ENCODE measurements at regions not wholly inside any gene's neighbourhood (a gene's known extent, or its start where the extent isn't known, plus 50 kb on each side); places are given as distances from the start of the nearest gene placed in this dataset.

DNA sequence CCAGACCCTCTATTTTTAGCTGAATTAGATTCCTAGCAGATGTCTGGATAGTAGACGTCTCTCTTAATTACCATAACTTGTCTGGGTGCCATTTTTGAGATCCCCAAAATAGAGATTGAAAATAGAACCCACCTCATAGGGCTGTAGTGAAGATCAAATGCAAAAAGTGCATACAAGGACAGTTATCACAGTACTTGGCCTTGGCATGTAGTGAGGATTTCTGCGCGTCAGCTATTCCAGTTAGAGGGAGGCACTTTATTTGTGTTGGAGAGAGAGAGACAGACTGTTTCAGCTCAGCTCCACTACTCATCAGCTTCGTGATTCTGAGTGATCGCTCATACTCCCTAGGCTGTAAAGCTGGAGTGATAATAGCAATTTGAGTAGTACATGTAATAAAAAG is 59.6 kb upstream of the CDH13 start:
- H3K4me3 Mint-ChIP-seq = no peak overlapping the region
- no peak for ATAC-seq
- no peak for DNase-seq
- POLR2A ChIA-PET = no interaction called here
- H3K4me1 Mint-ChIP-seq = no peaks in the 10 kb centered on the region
- H3K36me3 Mint-ChIP-seq = no peaks in the 10 kb centered on the region
- peaks cover 4 to 29% (median 10%) of the 10 kb centered on the region in 9 donors for H3K9me3 Mint-ChIP-seq
- H3K27ac Mint-ChIP-seq = no peak overlapping the region
- peaks cover 1 to 12% (median 2%) of the 10 kb centered on the region in 5 donors for H3K27me3 Mint-ChIP-seq

DNA sequence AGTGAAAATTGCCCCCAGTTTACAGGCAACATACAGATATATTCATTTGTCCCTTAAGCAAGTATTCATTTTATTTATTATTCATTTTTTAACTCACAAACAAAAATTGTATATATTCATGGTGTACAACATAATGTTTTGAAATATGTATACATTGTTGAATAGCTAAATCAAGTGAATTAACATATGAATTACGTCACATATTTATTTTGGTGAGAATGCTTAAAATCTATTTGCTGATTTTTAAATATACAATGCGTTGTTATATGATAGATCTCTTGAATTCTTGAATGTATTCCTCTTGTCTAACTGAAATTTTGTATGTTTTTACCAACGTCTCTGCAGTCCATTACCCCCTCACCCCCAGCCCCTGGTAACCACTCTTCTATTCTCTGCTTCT is 63.4 kb upstream of the CDH13 start:
- H3K4me1 Mint-ChIP-seq = no peaks in the 10 kb centered on the region
- H3K27me3 Mint-ChIP-seq = peaks cover 0 to 1% (median 0%) of the 10 kb centered on the region in 5 donors
- POLR2A ChIA-PET = no interaction called here
- no peak overlapping the region for H3K4me3 Mint-ChIP-seq
- ATAC-seq (no peak), DNase-seq (no peak)
- no peak overlapping the region for H3K27ac Mint-ChIP-seq
- peaks cover 2 to 19% (median 6%) of the 10 kb centered on the region in 9 donors for H3K9me3 Mint-ChIP-seq
- H3K36me3 Mint-ChIP-seq = no peaks in the 10 kb centered on the region

DNA sequence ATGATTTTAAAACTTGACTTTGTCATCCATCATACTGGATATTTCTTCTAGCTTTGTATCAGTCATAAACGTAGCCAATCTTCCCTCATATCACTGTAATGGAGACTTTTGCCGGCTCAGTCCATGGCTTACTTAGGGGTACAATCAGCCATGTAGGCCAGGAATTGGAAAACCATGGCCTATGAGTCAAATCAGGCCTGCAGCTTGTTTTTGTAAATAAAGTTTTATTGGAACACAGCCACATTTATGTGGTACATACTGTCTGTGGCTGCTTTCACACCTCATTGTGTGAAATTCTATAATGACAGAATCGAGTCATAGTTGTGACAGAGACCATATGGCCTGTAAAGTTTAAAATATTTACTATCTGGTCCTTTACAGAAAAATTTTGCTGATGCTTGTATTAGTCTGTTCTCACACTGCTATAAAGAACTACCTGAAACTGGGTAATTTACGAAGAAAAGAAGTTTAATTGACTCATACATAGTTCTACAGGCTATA is 64.5 kb upstream of the CDH13 start:
- no peak for ATAC-seq
- no peak for DNase-seq
- H3K27ac Mint-ChIP-seq = no peak overlapping the region
- no peaks in the 10 kb centered on the region for H3K4me1 Mint-ChIP-seq
- peaks cover 2 to 22% (median 6%) of the 10 kb centered on the region in 9 donors for H3K9me3 Mint-ChIP-seq
- H3K4me3 Mint-ChIP-seq = no peak overlapping the region
- POLR2A ChIA-PET = no interaction called here
- peaks cover 0 to 6% (median 3%) of the 10 kb centered on the region in 5 donors for H3K27me3 Mint-ChIP-seq
- peaks cover 0 to 3% (median 0%) of the 10 kb centered on the region in 3 donors for H3K36me3 Mint-ChIP-seq

DNA sequence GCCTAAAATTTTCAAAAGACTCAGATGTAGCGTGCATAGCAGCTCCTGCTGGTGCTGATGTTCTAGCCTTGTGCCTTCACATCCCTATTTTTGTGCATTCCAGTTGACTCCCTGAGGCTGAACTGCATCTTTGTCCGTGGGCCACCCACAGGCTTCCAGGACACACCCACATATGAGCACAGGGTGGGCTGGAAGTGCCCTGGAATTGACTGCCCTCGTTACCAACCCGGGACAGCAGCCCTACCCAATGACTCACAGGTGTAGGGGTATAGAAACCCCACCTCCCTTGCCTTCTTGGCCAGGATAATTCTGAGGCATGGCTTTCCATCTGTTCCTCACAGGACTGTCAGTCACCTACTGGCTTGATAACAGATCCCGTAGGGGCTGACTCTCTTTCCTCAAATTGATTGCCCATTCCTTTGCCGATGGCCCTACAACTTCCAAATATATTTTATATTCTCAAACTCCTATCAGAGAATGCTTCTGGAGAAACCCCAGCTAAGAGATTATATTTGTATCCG is 65.9 kb upstream of the CDH13 start:
- DNase-seq (no peak), ATAC-seq (no peak)
- no peaks in the 10 kb centered on the region for H3K4me1 Mint-ChIP-seq
- peaks cover 2 to 22% (median 5%) of the 10 kb centered on the region in 9 donors for H3K9me3 Mint-ChIP-seq
- H3K27me3 Mint-ChIP-seq = peaks cover 0 to 6% (median 3%) of the 10 kb centered on the region in 5 donors
- peaks cover 0 to 3% (median 0%) of the 10 kb centered on the region in 3 donors for H3K36me3 Mint-ChIP-seq
- no peak overlapping the region for H3K4me3 Mint-ChIP-seq
- H3K27ac Mint-ChIP-seq = no peak overlapping the region
- POLR2A ChIA-PET = no interaction called here

DNA sequence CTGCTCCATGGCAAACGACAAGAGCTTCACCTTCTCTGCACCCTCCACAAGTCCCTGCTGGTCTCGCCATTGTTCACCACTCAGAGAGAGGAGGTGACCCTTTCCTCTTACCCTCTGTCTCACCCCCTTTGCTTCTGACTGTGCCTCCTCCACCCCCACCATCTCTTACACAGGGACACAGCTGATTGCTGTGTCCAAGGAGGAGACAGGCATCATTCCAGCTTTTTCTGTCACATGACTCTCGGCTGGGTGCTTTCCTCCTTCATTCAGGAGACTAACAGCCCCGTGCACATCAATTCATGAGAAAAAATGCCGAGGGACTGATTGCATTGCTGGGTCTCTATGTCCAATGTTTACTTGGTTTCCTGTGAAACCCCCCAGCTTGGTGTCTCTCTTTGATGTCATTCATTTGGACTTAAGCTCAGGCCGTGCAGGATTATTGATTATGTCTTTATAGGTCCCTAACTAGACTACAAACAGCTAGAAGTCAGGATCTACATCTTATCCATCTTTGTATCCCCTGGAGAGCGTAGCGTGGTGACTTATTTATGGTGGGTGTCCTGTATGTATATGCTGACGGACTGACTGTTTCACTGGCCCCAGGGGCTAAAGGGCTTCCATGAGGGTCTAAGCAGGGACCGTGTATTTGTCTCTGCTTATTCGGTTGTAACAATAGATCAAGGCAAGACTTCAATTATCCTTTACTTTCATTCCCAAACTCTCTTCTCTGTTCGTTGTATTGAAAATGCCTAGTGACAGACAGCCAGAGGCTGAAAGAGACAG is 82.2 kb upstream of the CDH13 start:
- no peak for DNase-seq
- no peak for ATAC-seq
- POLR2A ChIA-PET = no interaction called here
- H3K27ac Mint-ChIP-seq = no peak overlapping the region
- peaks cover 2 to 28% (median 15%) of the 10 kb centered on the region in 5 donors for H3K27me3 Mint-ChIP-seq
- no peak overlapping the region for H3K4me3 Mint-ChIP-seq
- no peaks in the 10 kb centered on the region for H3K36me3 Mint-ChIP-seq
- H3K4me1 Mint-ChIP-seq = no peaks in the 10 kb centered on the region
- peaks cover 0 to 9% (median 3%) of the 10 kb centered on the region in 9 donors for H3K9me3 Mint-ChIP-seq

DNA sequence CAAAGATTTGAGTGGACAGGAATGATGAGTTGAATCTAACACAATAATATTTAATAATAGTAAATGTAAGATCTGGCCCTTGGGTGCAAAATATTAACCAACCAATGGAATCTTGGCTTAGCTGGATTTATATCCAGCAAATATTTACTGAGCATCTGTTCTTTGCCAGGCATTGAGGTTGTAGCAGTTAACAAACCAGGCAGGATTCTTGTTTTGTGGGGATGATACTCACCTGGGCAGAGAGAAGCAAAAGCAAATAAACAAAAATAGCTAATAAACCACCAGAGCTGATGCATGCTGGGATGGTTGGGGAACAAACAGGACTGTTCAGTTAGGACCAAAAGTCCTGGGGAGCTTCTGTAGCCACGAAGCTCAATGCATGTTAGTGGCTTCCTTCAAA is 84.1 kb upstream of the CDH13 start:
- DNase-seq = no peak
- no peak for ATAC-seq
- Mint-ChIP-seq H3K27ac (no peak overlapping the region), H3K27me3 (peaks cover 2 to 33% (median 13%) of the 10 kb centered on the region in 5 donors), H3K4me3 (no peak overlapping the region), H3K9me3 (peaks cover 0 to 9% (median 3%) of the 10 kb centered on the region in 9 donors), H3K36me3 (no peaks in the 10 kb centered on the region), H3K4me1 (no peaks in the 10 kb centered on the region)
- POLR2A ChIA-PET = no interaction called here

DNA sequence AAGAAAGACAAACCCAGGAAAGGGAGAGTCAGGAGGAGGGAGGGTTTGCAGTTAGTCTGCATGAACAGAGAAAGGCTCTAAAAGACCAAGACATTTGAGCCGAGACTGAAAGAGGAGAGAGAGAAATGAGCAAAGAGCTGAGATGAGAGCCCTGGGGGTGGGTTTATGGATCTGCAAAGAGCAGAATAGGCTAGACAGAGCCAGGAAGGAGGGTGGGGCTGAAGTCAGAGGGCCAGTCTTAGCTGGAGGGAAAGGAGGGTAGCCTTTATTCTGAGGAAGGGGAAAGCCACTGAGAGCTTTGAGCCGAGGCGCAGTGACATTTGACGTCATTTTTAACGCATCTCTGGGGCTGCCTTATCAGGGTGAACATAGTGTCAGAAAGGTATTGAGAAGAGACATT is 85.7 kb upstream of the CDH13 start:
- Mint-ChIP-seq H3K4me3 (no peak overlapping the region), H3K27ac (no peak overlapping the region), H3K9me3 (peaks cover 0 to 9% (median 3%) of the 10 kb centered on the region in 9 donors), H3K36me3 (no peaks in the 10 kb centered on the region), H3K27me3 (peaks cover 2 to 33% (median 12%) of the 10 kb centered on the region in 5 donors), H3K4me1 (no peaks in the 10 kb centered on the region)
- ATAC-seq = no peak
- no peak for DNase-seq
- POLR2A ChIA-PET = no interaction called here

DNA sequence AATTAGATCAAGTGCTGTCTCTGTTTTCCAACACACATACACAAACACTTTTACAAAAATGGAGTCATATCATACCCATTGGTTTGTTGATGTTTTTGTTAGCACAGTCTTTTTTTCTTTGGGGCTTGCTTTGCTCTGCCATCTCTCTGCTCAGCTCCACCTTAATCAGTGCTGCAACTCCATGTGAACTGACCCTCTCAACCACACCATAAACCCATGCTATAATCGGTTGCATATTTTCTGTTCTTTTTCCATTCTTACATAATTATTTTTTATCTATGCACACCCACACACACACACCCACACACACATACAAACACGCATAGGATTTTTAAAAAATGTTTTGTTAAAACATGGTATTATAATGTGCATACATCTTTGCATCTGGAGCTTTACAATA is 91.0 kb upstream of the CDH13 start:
- POLR2A ChIA-PET = no interaction called here
- no peaks in the 10 kb centered on the region for H3K4me1 Mint-ChIP-seq
- ATAC-seq (no peak), DNase-seq (no peak)
- H3K4me3 Mint-ChIP-seq = no peak overlapping the region
- H3K36me3 Mint-ChIP-seq = peaks cover 0 to 3% (median 0%) of the 10 kb centered on the region in 3 donors
- H3K9me3 Mint-ChIP-seq = peaks cover 0 to 4% (median 2%) of the 10 kb centered on the region in 9 donors
- no peak overlapping the region for H3K27ac Mint-ChIP-seq
- peaks cover under 1 to 25% (median 8%) of the 10 kb centered on the region in 5 donors for H3K27me3 Mint-ChIP-seq

DNA sequence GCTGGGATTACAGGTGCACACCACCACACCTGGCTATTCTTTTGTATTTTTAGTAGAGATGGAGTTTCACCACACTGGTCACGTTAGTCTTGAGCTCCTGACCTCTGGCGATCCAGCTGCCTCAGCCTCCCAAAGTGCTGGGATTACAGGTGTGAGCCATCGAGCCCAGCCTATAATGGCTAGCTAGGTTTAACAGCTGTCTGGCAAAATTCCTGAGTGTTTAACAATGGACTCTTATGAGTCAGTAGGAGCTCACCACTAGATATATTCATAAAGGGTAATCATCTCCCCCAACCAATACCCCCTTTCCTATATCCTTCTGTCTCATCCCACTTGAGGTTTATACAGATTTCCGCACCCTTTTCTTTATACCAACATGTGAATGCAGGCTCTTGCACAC is 91.5 kb upstream of the CDH13 start:
- Mint-ChIP-seq H3K36me3 (peaks cover 0 to 4% (median 0%) of the 10 kb centered on the region in 3 donors), H3K4me3 (no peak overlapping the region), H3K27me3 (peaks cover 0 to 25% (median 5%) of the 10 kb centered on the region in 5 donors), H3K27ac (no peak overlapping the region), H3K9me3 (peaks cover 0 to 8% (median 0%) of the 10 kb centered on the region in 9 donors), H3K4me1 (no peaks in the 10 kb centered on the region)
- DNase-seq (no peak), ATAC-seq (no peak)
- POLR2A ChIA-PET = no interaction called here

DNA sequence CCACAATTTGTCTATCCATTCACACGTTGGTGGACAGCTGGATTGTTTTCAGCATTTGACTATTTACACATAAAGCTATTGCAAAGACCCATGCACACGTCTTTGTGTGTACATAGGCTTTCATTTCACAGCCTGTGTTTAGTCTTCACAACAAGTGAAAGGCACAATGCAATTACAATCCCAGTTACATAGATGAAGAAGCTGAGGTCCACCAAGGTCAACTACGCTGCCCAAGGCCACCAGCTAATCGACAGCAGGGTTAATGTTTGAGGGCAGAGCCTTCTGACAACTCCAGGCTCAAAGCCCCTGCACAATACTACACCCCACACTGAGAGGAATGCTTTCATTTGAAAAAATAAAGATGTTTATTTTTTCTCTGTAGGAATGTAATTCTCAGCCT is 93.6 kb upstream of the CDH13 start:
- POLR2A ChIA-PET = interaction anchor here (0.6 kb wide), 1 partner anchor 109 kb away, joined by 3 read pairs; no protein-coding TSS in a partner anchor
- ATAC-seq (no peak), DNase-seq (no peak)
- peaks cover 0 to 18% (median 12%) of the 10 kb centered on the region in 9 donors for H3K9me3 Mint-ChIP-seq
- peaks cover 0 to 4% (median 0%) of the 10 kb centered on the region in 3 donors for H3K36me3 Mint-ChIP-seq
- H3K27me3 Mint-ChIP-seq = peaks cover 0 to 24% (median 5%) of the 10 kb centered on the region in 5 donors
- H3K4me1 Mint-ChIP-seq = no peaks in the 10 kb centered on the region
- no peak overlapping the region for H3K4me3 Mint-ChIP-seq
- H3K27ac Mint-ChIP-seq = no peak overlapping the region

DNA sequence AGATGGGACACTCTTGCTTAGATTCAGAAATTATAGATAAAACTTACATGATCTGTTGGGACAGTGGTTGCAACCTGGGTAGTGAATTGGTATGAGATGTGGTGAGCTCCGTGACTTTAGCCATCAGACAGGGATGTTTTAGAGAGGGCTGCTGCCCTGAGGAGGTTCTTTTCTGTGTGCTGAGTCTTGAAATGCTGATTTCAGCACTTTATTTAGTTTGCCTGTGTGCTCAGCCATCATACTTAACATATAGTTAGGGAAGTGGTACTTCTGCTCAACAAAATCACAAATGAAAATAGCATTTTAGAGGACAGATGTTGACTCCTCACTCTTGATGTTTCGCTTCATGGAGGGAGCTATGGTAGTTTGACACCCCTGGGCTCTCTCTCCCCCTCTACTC is 95.9 kb upstream of the CDH13 start:
- H3K27ac Mint-ChIP-seq = no peak overlapping the region
- no peak for ATAC-seq
- H3K36me3 Mint-ChIP-seq = peaks cover 0 to 4% (median 0%) of the 10 kb centered on the region in 3 donors
- no peak overlapping the region for H3K4me3 Mint-ChIP-seq
- H3K9me3 Mint-ChIP-seq = peaks cover 0 to 18% (median 12%) of the 10 kb centered on the region in 9 donors
- H3K4me1 Mint-ChIP-seq = no peaks in the 10 kb centered on the region
- H3K27me3 Mint-ChIP-seq = peaks cover 0 to 24% (median 5%) of the 10 kb centered on the region in 5 donors
- DNase-seq = no peak
- POLR2A ChIA-PET = no interaction called here

DNA sequence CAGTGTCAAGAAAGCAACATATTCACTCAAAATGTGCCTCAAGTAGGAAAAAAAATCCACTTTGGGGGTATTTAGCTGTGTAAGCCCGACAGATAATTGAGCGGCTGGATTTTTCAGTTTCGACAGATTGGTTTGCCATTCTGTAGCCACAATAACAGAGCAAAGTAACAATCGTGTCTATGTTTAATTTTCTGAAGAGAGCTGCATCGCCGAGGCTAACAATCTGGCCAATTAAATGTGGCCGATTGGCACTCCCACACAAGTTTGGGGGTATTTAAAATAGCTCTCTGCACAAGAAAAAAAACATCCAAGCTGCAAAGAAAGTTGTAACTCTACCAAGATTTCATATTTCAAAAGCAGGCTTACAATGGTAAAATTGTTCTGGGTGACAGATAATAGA is 99.7 kb upstream of the CDH13 start:
- H3K36me3 Mint-ChIP-seq = peaks cover 0 to 10% (median 0%) of the 10 kb centered on the region in 3 donors

DNA sequence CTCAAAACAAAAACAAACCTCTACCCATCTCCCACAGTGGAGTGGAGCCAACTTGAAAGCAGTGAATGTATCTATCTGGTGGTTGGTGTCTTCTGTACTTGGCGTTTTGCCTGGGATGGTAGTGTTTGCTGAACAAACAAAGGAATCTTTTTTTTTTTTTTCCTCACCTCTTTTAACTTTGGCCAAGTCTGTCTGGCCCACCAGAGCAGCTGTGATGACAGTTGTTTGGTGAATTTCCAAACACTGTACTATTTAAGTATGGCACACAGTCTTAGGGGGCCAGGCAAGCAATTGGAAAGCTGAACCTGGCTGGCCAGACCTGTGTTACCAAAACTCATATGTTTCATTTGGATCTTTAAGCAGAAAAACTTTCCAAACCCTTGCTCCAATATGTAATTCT is 101.8 kb upstream of the CDH13 start:
- no peak for ATAC-seq

More for the DNA sequence above, 99.7 kb upstream of the CDH13 start:
- no peak for DNase-seq
- Mint-ChIP-seq H3K27me3 (peaks cover 0 to 24% (median 4%) of the 10 kb centered on the region in 5 donors), H3K4me1 (no peaks in the 10 kb centered on the region), H3K27ac (no peak overlapping the region), H3K9me3 (peaks cover 0 to 30% (median 12%) of the 10 kb centered on the region in 9 donors), H3K4me3 (no peak overlapping the region)
- ATAC-seq = no peak
- POLR2A ChIA-PET = no interaction called here

More for the DNA sequence above, 101.8 kb upstream of the CDH13 start:
- peaks cover 0 to 14% (median 1%) of the 10 kb centered on the region in 5 donors for H3K27me3 Mint-ChIP-seq
- POLR2A ChIA-PET = no interaction called here
- H3K4me3 Mint-ChIP-seq = no peak overlapping the region
- no peaks in the 10 kb centered on the region for H3K4me1 Mint-ChIP-seq
- H3K27ac Mint-ChIP-seq = no peak overlapping the region
- DNase-seq = no peak
- peaks cover 0 to 7% (median 0%) of the 10 kb centered on the region in 3 donors for H3K36me3 Mint-ChIP-seq
- peaks cover 0 to 29% (median 11%) of the 10 kb centered on the region in 9 donors for H3K9me3 Mint-ChIP-seq

Data from naive thymus-derived CD8-positive, alpha-beta T cell (primary cell).